ENCODE measurements at regions not wholly inside any gene's neighbourhood (a gene's known extent, or its start where the extent isn't known, plus 50 kb on each side); places are given as distances from the start of the nearest gene placed in this dataset.
"Not testable (repeated sequence)": the region's sequence is repeated elsewhere in the genome, so short reads cannot be mapped to it uniquely, and the experiment has no call there.

GRCh38 chr2:163132207-163132606, 293.6 kb upstream of the KCNH7 start:
- H3K27me3 Mint-ChIP-seq (ENCODE audit: low read depth); DNase-seq (ENCODE audit: low spot score); H3K36me3 Mint-ChIP-seq (ENCODE audit: low read depth); H3K4me3 Mint-ChIP-seq (ENCODE audit: low read depth); H3K9me3 Mint-ChIP-seq; H3K27ac Mint-ChIP-seq; H3K4me1 Mint-ChIP-seq (ENCODE audit: low read depth): not testable (repeated sequence)
- intact Hi-C loops (cut with micrococcal nuclease), result loop anchor here (2.0 kb wide), 1 partner anchor 241 kb away; no protein-coding TSS in a partner anchor

DNA sequence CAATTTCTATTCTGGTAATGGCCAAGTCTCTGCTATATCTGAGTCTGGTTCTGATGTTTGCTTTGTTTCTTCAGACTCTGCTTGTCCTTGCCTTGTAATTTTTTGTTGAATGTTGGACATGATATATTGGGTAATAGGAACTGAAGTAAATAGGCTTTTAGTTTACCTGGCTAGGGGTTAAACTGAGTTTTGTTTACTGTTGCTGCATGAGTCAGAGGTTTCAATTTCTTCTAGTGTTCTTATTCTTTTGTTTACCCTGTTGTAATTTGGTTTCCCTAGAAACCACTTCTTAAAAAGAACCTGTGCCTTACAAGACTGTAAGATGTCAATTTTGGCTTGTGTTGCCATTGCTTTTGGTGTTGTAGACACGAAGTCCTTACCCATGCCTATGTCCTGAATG, 285.0 kb upstream of the KCNH7 start:
- Mint-ChIP-seq H3K27me3 (ENCODE audit: low read depth) (no peaks in the 10 kb centered on the region), H3K36me3 (ENCODE audit: low read depth) (no peaks in the 10 kb centered on the region), H3K9me3 (no peaks in the 10 kb centered on the region), H3K4me1 (ENCODE audit: low read depth) (no peaks in the 10 kb centered on the region), H3K4me3 (ENCODE audit: low read depth) (no peak overlapping the region), H3K27ac (no peak overlapping the region)
- intact Hi-C loops (cut with micrococcal nuclease), result no loop called here
- DNase-seq (ENCODE audit: low spot score), result no peak

- intact Hi-C loops (cut with micrococcal nuclease), result no loop called here
- no peaks in the 10 kb centered on the region for H3K4me1 Mint-ChIP-seq (ENCODE audit: low read depth)
- H3K9me3 Mint-ChIP-seq, result no peaks in the 10 kb centered on the region
- no peak overlapping the region for H3K27ac Mint-ChIP-seq
- no peak overlapping the region for H3K4me3 Mint-ChIP-seq (ENCODE audit: low read depth)
- no peak for DNase-seq (ENCODE audit: low spot score)
- H3K27me3 Mint-ChIP-seq (ENCODE audit: low read depth), result no peaks in the 10 kb centered on the region
- no peaks in the 10 kb centered on the region for H3K36me3 Mint-ChIP-seq (ENCODE audit: low read depth)
These were observed 283.7 kb upstream of the KCNH7 start for GRCh38 chr2:163122257-163122656.

GRCh38 chr2:163121483-163121882, 282.9 kb upstream of the KCNH7 start:
- intact Hi-C loops (cut with micrococcal nuclease), result no loop called here
- no peaks in the 10 kb centered on the region for H3K36me3 Mint-ChIP-seq (ENCODE audit: low read depth)
- no peak overlapping the region for H3K27ac Mint-ChIP-seq
- no peak for DNase-seq (ENCODE audit: low spot score)
- H3K27me3 Mint-ChIP-seq (ENCODE audit: low read depth), result no peaks in the 10 kb centered on the region
- H3K4me1 Mint-ChIP-seq (ENCODE audit: low read depth), result no peaks in the 10 kb centered on the region
- H3K9me3 Mint-ChIP-seq, result no peaks in the 10 kb centered on the region
- H3K4me3 Mint-ChIP-seq (ENCODE audit: low read depth), result no peak overlapping the region

DNA sequence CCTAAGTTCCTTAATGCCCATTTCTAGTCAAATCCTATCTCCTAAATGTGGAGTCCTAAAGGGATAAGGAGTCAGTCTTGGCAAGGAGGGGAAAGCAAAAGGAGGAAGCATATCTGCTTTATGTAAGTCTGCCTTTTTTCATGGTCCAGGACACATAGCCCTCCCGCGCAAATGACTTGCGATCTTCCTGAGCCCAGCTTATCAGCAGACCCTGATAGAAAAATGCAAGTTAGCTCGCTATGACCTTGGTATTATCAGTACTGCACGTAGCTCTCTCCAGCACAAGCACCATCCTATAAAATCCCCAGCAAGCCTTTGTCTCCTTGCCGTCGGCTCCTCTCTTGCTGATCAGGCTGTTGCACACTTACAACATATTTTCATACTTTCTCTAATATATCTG, 281.4 kb upstream of the KCNH7 start:
- Mint-ChIP-seq H3K27me3 (ENCODE audit: low read depth) (no peaks in the 10 kb centered on the region), H3K9me3 (no peaks in the 10 kb centered on the region), H3K27ac (no peak overlapping the region), H3K36me3 (ENCODE audit: low read depth) (no peaks in the 10 kb centered on the region), H3K4me1 (ENCODE audit: low read depth) (no peaks in the 10 kb centered on the region), H3K4me3 (ENCODE audit: low read depth) (no peak overlapping the region)
- DNase-seq (ENCODE audit: low spot score), result no peak
- intact Hi-C loops (cut with micrococcal nuclease), result no loop called here

- Mint-ChIP-seq H3K9me3 (no peaks in the 10 kb centered on the region), H3K27ac (no peak overlapping the region), H3K27me3 (ENCODE audit: low read depth) (no peaks in the 10 kb centered on the region), H3K36me3 (ENCODE audit: low read depth) (no peaks in the 10 kb centered on the region), H3K4me3 (ENCODE audit: low read depth) (no peak overlapping the region), H3K4me1 (ENCODE audit: low read depth) (peaks cover under 1% of the 10 kb centered on the region)
- no peak for DNase-seq (ENCODE audit: low spot score)
- intact Hi-C loops (cut with micrococcal nuclease), result no loop called here
These were observed 248.4 kb upstream of the KCNH7 start for GRCh38 chr2:163086940-163087339.

DNA sequence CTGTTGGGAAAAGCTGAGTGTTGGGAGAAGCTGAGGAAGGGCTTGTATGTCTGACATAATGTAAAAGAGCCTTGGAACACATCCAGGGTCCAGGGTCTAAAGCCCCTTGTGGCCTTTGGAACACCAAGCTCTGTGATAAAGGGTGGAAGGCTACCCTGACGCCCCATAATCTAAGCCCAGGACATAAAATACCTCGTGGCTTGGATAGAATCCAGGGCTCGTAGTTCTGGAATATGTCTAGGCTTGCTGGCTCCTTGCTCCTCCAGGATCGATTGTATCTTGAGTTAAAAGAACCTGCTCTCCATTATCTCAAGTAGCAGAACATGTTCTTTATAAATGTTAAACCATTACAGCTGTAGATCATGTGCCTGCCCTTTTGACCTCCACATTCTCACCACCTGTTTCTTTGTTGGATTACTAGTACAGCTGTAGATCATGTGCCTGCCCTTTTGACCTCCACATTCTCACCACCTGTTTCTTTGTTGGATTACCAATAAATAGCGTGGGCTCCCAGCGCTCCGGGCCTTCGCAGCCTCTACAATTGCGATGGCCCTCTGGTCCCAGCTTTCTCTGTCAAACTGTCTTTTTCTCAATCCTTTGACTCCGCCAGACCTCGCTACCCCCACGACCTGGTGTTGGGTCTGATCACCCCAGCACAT, 246.9 kb upstream of the KCNH7 start:
- H3K27me3 Mint-ChIP-seq (ENCODE audit: low read depth); DNase-seq (ENCODE audit: low spot score); H3K36me3 Mint-ChIP-seq (ENCODE audit: low read depth); H3K9me3 Mint-ChIP-seq; H3K4me1 Mint-ChIP-seq (ENCODE audit: low read depth); H3K4me3 Mint-ChIP-seq (ENCODE audit: low read depth); intact Hi-C loops (cut with micrococcal nuclease); H3K27ac Mint-ChIP-seq: not testable (repeated sequence)

- H3K9me3 Mint-ChIP-seq, result peaks cover 5% of the 10 kb centered on the region
- no peaks in the 10 kb centered on the region for H3K36me3 Mint-ChIP-seq (ENCODE audit: low read depth)
- no peaks in the 10 kb centered on the region for H3K27me3 Mint-ChIP-seq (ENCODE audit: low read depth)
- no peak for DNase-seq (ENCODE audit: low spot score)
- H3K4me3 Mint-ChIP-seq (ENCODE audit: low read depth), result no peak overlapping the region
- intact Hi-C loops (cut with micrococcal nuclease), result no loop called here
- H3K4me1 Mint-ChIP-seq (ENCODE audit: low read depth), result peaks cover 2% of the 10 kb centered on the region
- no peak overlapping the region for H3K27ac Mint-ChIP-seq
These were observed 243.2 kb upstream of the KCNH7 start for GRCh38 chr2:163081754-163082153.

GRCh38 chr2:163077241-163077640, 238.7 kb upstream of the KCNH7 start:
- DNase-seq (ENCODE audit: low spot score), result no peak
- Mint-ChIP-seq H3K27ac (no peak overlapping the region), H3K4me1 (ENCODE audit: low read depth) (peaks cover 2% of the 10 kb centered on the region), H3K9me3 (peaks cover 10% of the 10 kb centered on the region), H3K36me3 (ENCODE audit: low read depth) (no peaks in the 10 kb centered on the region), H3K4me3 (ENCODE audit: low read depth) (no peak overlapping the region), H3K27me3 (ENCODE audit: low read depth) (no peaks in the 10 kb centered on the region)
- intact Hi-C loops (cut with micrococcal nuclease), result no loop called here

DNA sequence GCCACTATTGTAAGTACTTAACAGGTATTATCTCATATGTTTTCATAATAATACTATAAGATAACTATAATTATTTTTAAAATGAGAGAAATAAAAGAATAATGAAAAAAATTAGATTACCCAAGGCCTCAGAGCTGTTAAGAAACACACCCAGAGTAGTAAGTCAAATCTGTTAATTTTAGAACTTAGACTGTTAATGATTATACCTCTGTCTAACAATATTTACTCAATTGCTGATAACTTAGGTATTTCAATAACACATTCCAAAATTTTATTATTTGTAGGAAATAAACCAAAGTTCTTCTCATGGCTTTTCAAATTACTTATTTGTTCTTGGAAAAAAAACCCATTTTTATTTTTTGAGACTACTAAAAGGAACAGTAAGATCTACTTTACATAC, 227.5 kb upstream of the KCNH7 start:
- Mint-ChIP-seq H3K9me3 (peaks cover 3% of the 10 kb centered on the region), H3K4me1 (ENCODE audit: low read depth) (no peaks in the 10 kb centered on the region), H3K27ac (no peak overlapping the region), H3K36me3 (ENCODE audit: low read depth) (no peaks in the 10 kb centered on the region), H3K4me3 (ENCODE audit: low read depth) (no peak overlapping the region), H3K27me3 (ENCODE audit: low read depth) (no peaks in the 10 kb centered on the region)
- intact Hi-C loops (cut with micrococcal nuclease), result no loop called here
- no peak for DNase-seq (ENCODE audit: low spot score)

GRCh38 chr2:163062524-163062923, 224.0 kb upstream of the KCNH7 start:
- Mint-ChIP-seq H3K9me3 (peaks cover 3% of the 10 kb centered on the region), H3K27me3 (ENCODE audit: low read depth) (no peaks in the 10 kb centered on the region), H3K4me3 (ENCODE audit: low read depth) (no peak overlapping the region), H3K36me3 (ENCODE audit: low read depth) (no peaks in the 10 kb centered on the region), H3K27ac (no peak overlapping the region), H3K4me1 (ENCODE audit: low read depth) (no peaks in the 10 kb centered on the region)
- intact Hi-C loops (cut with micrococcal nuclease), result no loop called here
- no peak for DNase-seq (ENCODE audit: low spot score)

DNA sequence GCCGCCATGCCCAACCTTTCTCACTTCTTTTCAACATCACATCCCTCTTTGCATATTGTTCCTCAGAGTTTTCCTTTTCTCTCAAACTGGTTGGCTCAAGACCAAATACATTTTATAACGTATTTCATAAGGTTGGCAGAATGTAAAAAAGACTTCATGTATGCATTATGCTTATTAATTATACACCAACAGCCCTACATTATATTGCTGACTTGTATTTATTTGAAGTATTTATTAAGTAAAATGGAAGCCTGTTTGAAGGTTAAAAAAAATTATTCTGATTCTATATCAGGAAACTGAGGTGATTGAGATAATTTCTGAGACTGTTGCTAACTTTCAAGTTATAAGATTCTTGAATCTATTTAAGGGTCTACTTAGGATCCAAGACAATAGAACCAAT, 208.0 kb upstream of the KCNH7 start:
- Mint-ChIP-seq H3K27ac (no peak overlapping the region), H3K9me3 (no peaks in the 10 kb centered on the region), H3K27me3 (ENCODE audit: low read depth) (no peaks in the 10 kb centered on the region), H3K36me3 (ENCODE audit: low read depth) (no peaks in the 10 kb centered on the region), H3K4me1 (ENCODE audit: low read depth) (no peaks in the 10 kb centered on the region), H3K4me3 (ENCODE audit: low read depth) (no peak overlapping the region)
- DNase-seq (ENCODE audit: low spot score), result no peak
- intact Hi-C loops (cut with micrococcal nuclease), result no loop called here

- no peaks in the 10 kb centered on the region for H3K9me3 Mint-ChIP-seq
- no peaks in the 10 kb centered on the region for H3K27me3 Mint-ChIP-seq (ENCODE audit: low read depth)
- no peak overlapping the region for H3K4me3 Mint-ChIP-seq (ENCODE audit: low read depth)
- no peaks in the 10 kb centered on the region for H3K4me1 Mint-ChIP-seq (ENCODE audit: low read depth)
- no peak overlapping the region for H3K27ac Mint-ChIP-seq
- H3K36me3 Mint-ChIP-seq (ENCODE audit: low read depth), result no peaks in the 10 kb centered on the region
- DNase-seq (ENCODE audit: low spot score), result no peak
- intact Hi-C loops (cut with micrococcal nuclease), result no loop called here
These were observed 207.3 kb upstream of the KCNH7 start for GRCh38 chr2:163045830-163046229.

GRCh38 chr2:163044114-163044513, 205.5 kb upstream of the KCNH7 start:
- H3K36me3 Mint-ChIP-seq (ENCODE audit: low read depth), result no peaks in the 10 kb centered on the region
- no peaks in the 10 kb centered on the region for H3K27me3 Mint-ChIP-seq (ENCODE audit: low read depth)
- intact Hi-C loops (cut with micrococcal nuclease), result no loop called here
- no peak for DNase-seq (ENCODE audit: low spot score)
- H3K9me3 Mint-ChIP-seq, result no peaks in the 10 kb centered on the region
- H3K27ac Mint-ChIP-seq, result no peak overlapping the region
- no peaks in the 10 kb centered on the region for H3K4me1 Mint-ChIP-seq (ENCODE audit: low read depth)
- no peak overlapping the region for H3K4me3 Mint-ChIP-seq (ENCODE audit: low read depth)

Measured in activated T-helper 2 cell treated with anti-CD3 and anti-CD28 coated beads, Interferon-gamma antibody, Interleukin-2, Interleukin-4, amounts not matched to agents 10 μg/mL and 5 μg/mL and 100 μg/mL, durations not matched to agents 14 hours and 24 hours and 36 hours (primary cell).